HepG2 (cell line): ENCODE measurements at regions not wholly inside any gene's neighbourhood (a gene's known extent, or its start where the extent isn't known, plus 50 kb on each side); places are given as distances from the start of the nearest gene placed in this dataset.

Experiments used
- REST ChIP-seq, 2 experiments: IDR thresholded peaks; 2 replicates each; pipeline ENCODE4 v1.6.1; 2011 to 2012; ENCODE audit warnings: low read length in 2 of 2, borderline replicate concordance in 1 of 2, low read depth in 1 of 2, mild to moderate bottlenecking in 1 of 2, moderate library complexity in 1 of 2
- RFX3 ChIP-seq: IDR thresholded peaks from 2 replicates; pipeline ENCODE4 v1.6.1; 2016; ENCODE audit warnings: missing biosample characterization, missing genetic modification reagents
- SMAD9 ChIP-seq: sonication (generic); formaldehyde crosslinking; IDR thresholded peaks from 2 replicates; pipeline ENCODE4 v1.5.1; 2020; ENCODE audit warnings: mild to moderate bottlenecking, missing genetic modification reagents
- TAF1 ChIP-seq: sonication (generic); formaldehyde crosslinking; IDR thresholded peaks from 2 replicates; pipeline ENCODE4 v1.4.0; 2020; ENCODE audit warnings: missing genetic modification reagents
- ZNF3 ChIP-seq: IDR thresholded peaks from 2 replicates; pipeline ENCODE4 v1.7.0; 2017; ENCODE audit warnings: inconsistent platforms
- ZNF788 ChIP-seq: sonication (generic); formaldehyde crosslinking; IDR thresholded peaks from 2 replicates; pipeline ENCODE4 v1.5.0; 2020; ENCODE audit warnings: mild to moderate bottlenecking, missing genetic modification reagents, borderline replicate concordance

- TF ChIP-seq ZNF3 (CRISPR knock-in tag): no peak
- no peak for TF ChIP-seq TAF1 (CRISPR knock-in tag)
- no peak for TF ChIP-seq RFX3
- TF ChIP-seq REST (IDR thresholded peaks at IDR 0.05; ENCODE audit: borderline replicate concordance in 1 of 2, low read depth in 1 of 2, low read length in 2 of 2): no peak
- no peak for TF ChIP-seq ZNF788 (CRISPR knock-in tag)
- TF ChIP-seq SMAD9 (CRISPR knock-in tag): no peak
Observed at GRCh38 chr20:24086121-24086520, 97.5 kb upstream of the GGTLC1 start.
